ENCODE measurements at regions not wholly inside any gene's neighbourhood (a gene's known extent, or its start where the extent isn't known, plus 50 kb on each side); places are given as distances from the start of the nearest gene placed in this dataset.
A peak's percentile ranks its signal among the peaks of the same experiment; 100 is the strongest.

DNA sequence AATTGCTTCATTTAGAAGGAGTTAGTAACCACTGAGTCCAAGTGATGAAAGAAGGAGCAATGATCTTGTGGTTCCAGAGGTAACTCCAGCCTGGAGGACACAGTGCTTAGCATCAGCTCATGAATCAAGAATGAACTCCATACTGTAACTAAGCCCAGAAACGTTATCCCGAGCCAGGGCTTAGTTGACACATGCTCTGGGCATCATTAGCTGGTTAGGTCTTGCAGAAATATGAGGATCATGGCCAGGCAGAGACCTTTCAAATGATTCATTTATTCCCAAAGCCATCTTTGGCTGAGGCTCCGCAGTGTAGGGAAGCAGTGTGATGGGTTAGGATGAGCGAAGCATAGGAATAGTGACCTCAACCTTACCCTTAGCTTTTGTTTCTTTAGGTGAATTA, 277.4 kb downstream of the FAM76B start:
- TF ChIP-seq, protein P1, sequence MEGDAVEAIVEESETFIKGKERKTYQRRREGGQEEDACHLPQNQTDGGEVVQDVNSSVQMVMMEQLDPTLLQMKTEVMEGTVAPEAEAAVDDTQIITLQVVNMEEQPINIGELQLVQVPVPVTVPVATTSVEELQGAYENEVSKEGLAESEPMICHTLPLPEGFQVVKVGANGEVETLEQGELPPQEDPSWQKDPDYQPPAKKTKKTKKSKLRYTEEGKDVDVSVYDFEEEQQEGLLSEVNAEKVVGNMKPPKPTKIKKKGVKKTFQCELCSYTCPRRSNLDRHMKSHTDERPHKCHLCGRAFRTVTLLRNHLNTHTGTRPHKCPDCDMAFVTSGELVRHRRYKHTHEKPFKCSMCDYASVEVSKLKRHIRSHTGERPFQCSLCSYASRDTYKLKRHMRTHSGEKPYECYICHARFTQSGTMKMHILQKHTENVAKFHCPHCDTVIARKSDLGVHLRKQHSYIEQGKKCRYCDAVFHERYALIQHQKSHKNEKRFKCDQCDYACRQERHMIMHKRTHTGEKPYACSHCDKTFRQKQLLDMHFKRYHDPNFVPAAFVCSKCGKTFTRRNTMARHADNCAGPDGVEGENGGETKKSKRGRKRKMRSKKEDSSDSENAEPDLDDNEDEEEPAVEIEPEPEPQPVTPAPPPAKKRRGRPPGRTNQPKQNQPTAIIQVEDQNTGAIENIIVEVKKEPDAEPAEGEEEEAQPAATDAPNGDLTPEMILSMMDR (IDR thresholded peaks at IDR 0.05), result peak in 1 of 4 experiments; percentile 2
- no peak for TF ChIP-seq POLR2A (IDR thresholded peaks at IDR 0.05)
